ENCODE measurements at regions not wholly inside any gene's neighbourhood (a gene's known extent, or its start where the extent isn't known, plus 50 kb on each side); places are given as distances from the start of the nearest gene placed in this dataset.

GRCh38 chr6:164078532-164079274 is 664.2 kb downstream of the QKI start:
- TF ChIP-seq CTCF (IDR thresholded peaks at IDR 0.05; ENCODE audit: low read length) (no peak), EZH2 (optimal IDR thresholded peaks at IDR 0.05; ENCODE audit: low read depth, low read length) (no peak), EZH2phosphoT487 (IDR thresholded peaks at IDR 0.05; ENCODE audit: low read length) (no peak)

Measured in MM.1S (cell line).